A673 (cell line): ENCODE measurements at regions not wholly inside any gene's neighbourhood (a gene's known extent, or its start where the extent isn't known, plus 50 kb on each side); places are given as distances from the start of the nearest gene placed in this dataset.

Experiments
- BruUV-seq: library from RNA; stranded (reverse); fragments of 400-500 nt; replicated peaks from 2 replicates; lab custom pipeline; 2021; lab: Mats Ljungman, UMichigan
- CTCF ChIA-PET: fragments of 300-600 bp; sonication (Branson Sonifier 250); formaldehyde crosslinking; loops from one replicate; lab custom pipeline; 2022; ENCODE audit warnings: antibody characterized with exemption; lab: Charles Lee
- POLR2A ChIA-PET: fragments of 300-600 bp; sonication (Branson Sonifier 250); formaldehyde crosslinking; loops from one replicate; lab custom pipeline; 2022; ENCODE audit warnings: antibody characterized with exemption; ENCODE audit not compliant: low non-redundant PET; lab: Charles Lee
- DNase-seq: peaks from one replicate; pipeline ENCODE4 v3.0.0-alpha.2; 2015; ENCODE audit warnings: low spot score
- H3K27ac ChIP-seq: fragments of 200-600 bp; sonication (generic); 2 replicates; pipeline ENCODE4 v1.5.1; 2016; ENCODE audit warnings: mixed run types, low read depth, mild to moderate bottlenecking, mixed read lengths, antibody characterized with exemption, low read length; ENCODE audit not compliant: poor library complexity, severe bottlenecking
- H3K27me3 ChIP-seq: fragments of 200-600 bp; sonication (generic); replicated peaks from 2 replicates; pipeline ENCODE4 v1.6.1; 2017; ENCODE audit warnings: mixed run types, low read depth, mild to moderate bottlenecking, mixed read lengths, antibody characterized with exemption, low read length; ENCODE audit not compliant: insufficient read depth, poor library complexity
- H3K36me3 ChIP-seq: fragments of 200-600 bp; sonication (generic); 2 replicates; pipeline ENCODE4 v1.6.1; 2016; ENCODE audit warnings: mixed run types, mild to moderate bottlenecking, mixed read lengths, antibody characterized with exemption, low read length; ENCODE audit not compliant: insufficient read depth, poor library complexity, severe bottlenecking
- H3K4me1 ChIP-seq: fragments of 200-600 bp; sonication (generic); 2 replicates; pipeline ENCODE4 v1.6.1; 2017; ENCODE audit warnings: mixed run types, mild to moderate bottlenecking, mixed read lengths, antibody characterized with exemption, low read length; ENCODE audit not compliant: insufficient read depth, poor library complexity, severe bottlenecking
- H3K4me3 ChIP-seq: fragments of 200-600 bp; sonication (generic); 2 replicates; pipeline ENCODE4 v1.5.1; 2016; ENCODE audit warnings: low read depth, mixed run types, mild to moderate bottlenecking, mixed read lengths, low read length; ENCODE audit not compliant: poor library complexity, severe bottlenecking
- H3K9me3 ChIP-seq: fragments of 200-600 bp; sonication (generic); 2 replicates; pipeline ENCODE4 v1.6.1; 2016; ENCODE audit warnings: mixed run types, low read depth, mild to moderate bottlenecking, mixed read lengths, antibody characterized with exemption, low read length; ENCODE audit not compliant: poor library complexity, severe bottlenecking
- EZH2 ChIP-seq: fragments of 200-600 bp; sonication (generic); IDR thresholded peaks from 2 replicates; pipeline ENCODE4 v1.6.1; 2017; ENCODE audit warnings: borderline replicate concordance, low read depth, mild to moderate bottlenecking, mixed read lengths, antibody characterized with exemption, low read length; ENCODE audit not compliant: poor library complexity, severe bottlenecking
- intact Hi-C: fragments of 100-400 bp; cut with micrococcal nuclease; formaldehyde crosslinking; loops from one replicate; pipeline ENCODE4 v1.10.0; 2022; ENCODE audit not compliant: unreplicated experiment
- TF ChIP-seq, protein P1 (sequence below): fragments of 300-800, 200-600 bp; sonication (generic); conservative IDR thresholded peaks from 2 replicates; pipeline ENCODE4 v1.5.1; 2017; ENCODE audit warnings: low read depth, mild to moderate bottlenecking, antibody characterized with exemption, low read length, moderate library complexity, mixed read lengths

DNA sequence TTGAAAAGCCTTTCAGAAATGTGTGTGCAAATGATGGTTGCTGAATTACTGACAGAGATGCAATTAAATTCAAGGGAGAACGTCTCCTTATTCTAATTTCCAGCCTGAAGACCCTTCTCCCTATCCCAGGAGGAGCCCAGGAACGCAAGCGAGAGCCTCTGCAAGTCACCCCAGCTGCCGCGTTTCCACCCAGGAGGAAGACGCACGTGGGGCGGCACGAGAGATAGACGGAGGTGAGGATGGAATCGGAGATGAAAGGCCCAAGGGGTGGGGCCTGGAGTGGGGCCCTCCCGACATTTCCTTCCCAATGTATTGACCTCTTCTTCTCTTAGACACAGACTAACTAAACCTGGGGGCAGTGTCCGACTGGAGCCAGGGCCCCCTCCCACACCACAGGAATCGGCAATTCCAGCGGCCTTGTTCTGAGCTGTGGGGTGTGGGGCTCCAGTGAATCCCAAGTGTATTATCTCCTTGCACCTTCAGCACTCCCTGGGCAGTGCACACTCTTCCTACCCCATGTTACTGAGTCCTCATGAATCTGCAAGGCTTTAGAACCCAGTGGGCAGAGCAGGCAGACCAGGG lies 322.5 kb downstream of the AJAP1 start:
- POLR2A ChIA-PET: no interaction called here
- CTCF ChIA-PET: no interaction called here
- Histone ChIP-seq H3K4me1 (no peaks in the 10 kb centered on the region), H3K27me3 (no peaks in the 10 kb centered on the region), H3K36me3 (no peaks in the 10 kb centered on the region), H3K9me3 (peaks cover 5% of the 10 kb centered on the region), H3K27ac (no peak overlapping the region), H3K4me3 (no peak overlapping the region)
- intact Hi-C loops: no loop called here
- no peak for DNase-seq
- no TSS peak for BruUV-seq
- TF ChIP-seq, protein P1, sequence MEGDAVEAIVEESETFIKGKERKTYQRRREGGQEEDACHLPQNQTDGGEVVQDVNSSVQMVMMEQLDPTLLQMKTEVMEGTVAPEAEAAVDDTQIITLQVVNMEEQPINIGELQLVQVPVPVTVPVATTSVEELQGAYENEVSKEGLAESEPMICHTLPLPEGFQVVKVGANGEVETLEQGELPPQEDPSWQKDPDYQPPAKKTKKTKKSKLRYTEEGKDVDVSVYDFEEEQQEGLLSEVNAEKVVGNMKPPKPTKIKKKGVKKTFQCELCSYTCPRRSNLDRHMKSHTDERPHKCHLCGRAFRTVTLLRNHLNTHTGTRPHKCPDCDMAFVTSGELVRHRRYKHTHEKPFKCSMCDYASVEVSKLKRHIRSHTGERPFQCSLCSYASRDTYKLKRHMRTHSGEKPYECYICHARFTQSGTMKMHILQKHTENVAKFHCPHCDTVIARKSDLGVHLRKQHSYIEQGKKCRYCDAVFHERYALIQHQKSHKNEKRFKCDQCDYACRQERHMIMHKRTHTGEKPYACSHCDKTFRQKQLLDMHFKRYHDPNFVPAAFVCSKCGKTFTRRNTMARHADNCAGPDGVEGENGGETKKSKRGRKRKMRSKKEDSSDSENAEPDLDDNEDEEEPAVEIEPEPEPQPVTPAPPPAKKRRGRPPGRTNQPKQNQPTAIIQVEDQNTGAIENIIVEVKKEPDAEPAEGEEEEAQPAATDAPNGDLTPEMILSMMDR: no peak
- TF ChIP-seq EZH2: no peak

DNA sequence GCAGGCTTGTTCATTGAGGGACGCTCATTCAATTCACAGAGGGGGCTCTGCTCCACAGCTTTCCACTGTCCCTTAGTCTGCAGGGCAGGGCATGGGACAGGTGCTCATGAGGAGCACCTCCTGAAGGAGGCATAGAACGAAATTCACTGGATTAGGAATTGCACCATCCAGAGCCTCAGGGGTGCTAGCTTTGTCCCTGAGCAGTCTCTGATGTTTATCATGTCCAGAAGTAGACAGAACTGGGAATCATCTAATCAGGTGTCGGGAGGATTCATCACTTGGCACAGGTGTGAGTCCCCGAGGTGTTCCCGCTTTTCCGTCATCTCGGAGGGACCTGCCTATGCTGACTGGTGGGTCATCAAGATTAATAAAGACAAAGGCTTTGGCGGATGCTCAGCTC lies 321.4 kb downstream of the AJAP1 start:
- ChIA-PET POLR2A (no interaction called here), CTCF (no interaction called here)
- Histone ChIP-seq H3K4me1 (no peaks in the 10 kb centered on the region), H3K27me3 (no peaks in the 10 kb centered on the region), H3K36me3 (no peaks in the 10 kb centered on the region), H3K4me3 (no peak overlapping the region), H3K27ac (no peak overlapping the region), H3K9me3 (peaks cover 9% of the 10 kb centered on the region)
- TF ChIP-seq, protein P1: no peak
- TF ChIP-seq EZH2: no peak
- DNase-seq: no peak
- intact Hi-C loops: no loop called here
- BruUV-seq: no TSS peak

DNA sequence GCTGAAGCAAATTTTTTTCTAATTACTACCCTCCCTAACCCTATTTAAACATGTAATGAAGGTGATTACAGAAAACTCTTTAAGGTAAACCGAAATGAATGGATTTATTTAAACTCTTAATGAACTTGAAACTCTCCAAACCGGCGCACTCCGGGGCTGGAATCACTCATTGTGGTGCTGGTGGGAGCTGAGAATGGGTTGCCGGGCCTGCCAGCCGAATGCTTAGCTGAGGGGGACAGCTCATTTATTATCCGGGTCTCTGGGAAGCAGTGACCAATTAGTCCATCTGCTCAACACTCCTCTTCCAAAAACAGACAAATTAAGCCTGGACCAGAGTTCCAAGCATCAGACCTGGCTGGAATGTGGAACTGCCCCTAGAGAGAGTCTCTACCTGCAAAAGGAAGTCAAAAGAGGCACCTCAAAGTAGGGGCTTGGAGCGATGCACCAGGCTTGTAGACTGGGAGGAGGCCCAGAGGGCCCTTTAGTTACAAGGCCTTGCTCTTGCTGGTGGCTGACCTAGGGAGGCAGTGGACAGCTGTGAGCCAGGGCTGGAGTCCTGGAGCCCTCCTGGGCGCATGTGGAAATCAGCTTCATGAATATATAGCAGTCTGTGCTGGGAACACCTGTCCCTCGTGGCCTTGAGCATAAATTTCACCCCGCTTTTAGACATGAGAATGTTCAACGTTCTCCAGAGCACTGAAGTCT lies 320.7 kb downstream of the AJAP1 start:
- TF ChIP-seq, protein P1: no peak
- no peak for TF ChIP-seq EZH2
- H3K27me3 ChIP-seq: no peaks in the 10 kb centered on the region
- no peaks in the 10 kb centered on the region for H3K4me1 ChIP-seq
- ChIA-PET CTCF (no interaction called here), POLR2A (no interaction called here)
- no peak for DNase-seq
- H3K9me3 ChIP-seq: peaks cover 9% of the 10 kb centered on the region
- H3K4me3 ChIP-seq: no peak overlapping the region
- no TSS peak for BruUV-seq
- no peak overlapping the region for H3K27ac ChIP-seq
- intact Hi-C loops: no loop called here
- H3K36me3 ChIP-seq: no peaks in the 10 kb centered on the region
